Bronchial epithelial cell (primary cell): ENCODE measurements at regions not wholly inside any gene's neighbourhood (a gene's known extent, or its start where the extent isn't known, plus 50 kb on each side); places are given as distances from the start of the nearest gene placed in this dataset.

ENCODE experiments used
- DNase-seq: peaks from one replicate; pipeline ENCODE4 v3.0.0-alpha.2; 2010; ENCODE audit warnings: low read depth
- FAIRE-seq: peaks from 2 replicates; lab custom pipeline; 2011; peaks lifted over from hg19 to GRCh38; lab: Jason Lieb, UNC
- H3K27me3 ChIP-seq: 2 replicates; pipeline ENCODE4 v1.5.1; 2011; ENCODE audit warnings: low read length; ENCODE audit not compliant: control insufficient read depth, insufficient read depth
- H3K36me3 ChIP-seq: 2 replicates; pipeline ENCODE4 v1.5.1; 2011; ENCODE audit warnings: low read length; ENCODE audit not compliant: control insufficient read depth, insufficient read depth
- H3K4me3 ChIP-seq: 2 replicates; pipeline ENCODE4 v1.5.1; 2011; ENCODE audit warnings: mild to moderate bottlenecking, low read depth, low read length, control low read depth
- TF ChIP-seq, protein P1 (sequence below): IDR thresholded peaks from 2 replicates; pipeline ENCODE4 v1.5.1; 2011; ENCODE audit warnings: mild to moderate bottlenecking, moderate library complexity, low read length, control low read depth, inconsistent platforms; ENCODE audit not compliant: insufficient read depth, severe bottlenecking

DNA sequence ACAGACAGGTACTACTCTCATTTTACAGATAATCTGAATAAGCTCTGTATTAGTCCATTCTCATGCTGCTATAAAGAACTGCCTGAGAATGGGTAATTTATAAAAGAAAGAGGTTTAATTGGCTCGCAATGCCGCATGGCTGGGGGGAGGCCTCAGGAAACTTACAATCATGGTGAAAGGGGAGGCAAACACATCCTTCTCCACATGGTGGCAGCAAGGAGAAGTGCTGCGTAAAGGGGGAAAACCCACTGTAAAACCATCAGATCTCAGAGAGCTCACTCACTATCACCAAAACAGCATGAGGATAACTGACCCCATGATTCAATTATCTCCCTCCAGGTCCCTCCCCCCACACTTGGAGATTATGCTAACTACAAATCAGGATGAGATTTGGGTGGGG, 254.4 kb downstream of the KCNE4 start:
- H3K36me3 ChIP-seq, result no peaks in the 10 kb centered on the region
- no peaks in the 10 kb centered on the region for H3K27me3 ChIP-seq
- DNase-seq (peak; percentile 25), FAIRE-seq (no peak)
- TF ChIP-seq, protein P1, sequence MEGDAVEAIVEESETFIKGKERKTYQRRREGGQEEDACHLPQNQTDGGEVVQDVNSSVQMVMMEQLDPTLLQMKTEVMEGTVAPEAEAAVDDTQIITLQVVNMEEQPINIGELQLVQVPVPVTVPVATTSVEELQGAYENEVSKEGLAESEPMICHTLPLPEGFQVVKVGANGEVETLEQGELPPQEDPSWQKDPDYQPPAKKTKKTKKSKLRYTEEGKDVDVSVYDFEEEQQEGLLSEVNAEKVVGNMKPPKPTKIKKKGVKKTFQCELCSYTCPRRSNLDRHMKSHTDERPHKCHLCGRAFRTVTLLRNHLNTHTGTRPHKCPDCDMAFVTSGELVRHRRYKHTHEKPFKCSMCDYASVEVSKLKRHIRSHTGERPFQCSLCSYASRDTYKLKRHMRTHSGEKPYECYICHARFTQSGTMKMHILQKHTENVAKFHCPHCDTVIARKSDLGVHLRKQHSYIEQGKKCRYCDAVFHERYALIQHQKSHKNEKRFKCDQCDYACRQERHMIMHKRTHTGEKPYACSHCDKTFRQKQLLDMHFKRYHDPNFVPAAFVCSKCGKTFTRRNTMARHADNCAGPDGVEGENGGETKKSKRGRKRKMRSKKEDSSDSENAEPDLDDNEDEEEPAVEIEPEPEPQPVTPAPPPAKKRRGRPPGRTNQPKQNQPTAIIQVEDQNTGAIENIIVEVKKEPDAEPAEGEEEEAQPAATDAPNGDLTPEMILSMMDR, result peak; percentile 26
- H3K4me3 ChIP-seq, result no peak overlapping the region

GRCh38 chr2:223311889-223312680, 260.1 kb downstream of the KCNE4 start:
- DNase-seq (no peak), FAIRE-seq (no peak)
- TF ChIP-seq, protein P1, result no peak
- H3K36me3 ChIP-seq, result no peaks in the 10 kb centered on the region
- H3K4me3 ChIP-seq, result no peak overlapping the region
- no peaks in the 10 kb centered on the region for H3K27me3 ChIP-seq

DNA sequence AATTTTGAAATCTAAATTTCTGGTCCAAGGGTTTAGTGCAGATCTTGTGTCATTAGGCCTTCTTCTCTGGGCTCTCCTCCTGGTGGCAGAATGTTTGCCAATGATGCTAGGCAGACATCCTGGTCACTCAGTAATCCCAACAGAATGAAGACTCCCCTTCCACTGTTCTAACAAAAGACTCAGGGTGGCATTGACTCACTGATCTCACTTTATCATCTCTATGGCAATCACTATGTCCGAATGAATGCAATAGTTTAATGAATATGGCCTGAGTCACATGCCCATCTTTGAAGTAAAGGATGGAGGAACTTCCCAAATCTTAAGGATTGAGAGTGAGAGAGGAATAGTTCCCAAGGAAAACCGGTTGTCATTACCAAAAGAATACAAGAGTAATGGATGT, 261.1 kb downstream of the KCNE4 start:
- DNase-seq (no peak), FAIRE-seq (no peak)
- Histone ChIP-seq H3K4me3 (no peak overlapping the region), H3K27me3 (no peaks in the 10 kb centered on the region), H3K36me3 (no peaks in the 10 kb centered on the region)
- TF ChIP-seq, protein P1, result no peak

GRCh38 chr2:223314811-223315210, 262.8 kb downstream of the KCNE4 start:
- FAIRE-seq (no peak), DNase-seq (peak; percentile 18)

DNA sequence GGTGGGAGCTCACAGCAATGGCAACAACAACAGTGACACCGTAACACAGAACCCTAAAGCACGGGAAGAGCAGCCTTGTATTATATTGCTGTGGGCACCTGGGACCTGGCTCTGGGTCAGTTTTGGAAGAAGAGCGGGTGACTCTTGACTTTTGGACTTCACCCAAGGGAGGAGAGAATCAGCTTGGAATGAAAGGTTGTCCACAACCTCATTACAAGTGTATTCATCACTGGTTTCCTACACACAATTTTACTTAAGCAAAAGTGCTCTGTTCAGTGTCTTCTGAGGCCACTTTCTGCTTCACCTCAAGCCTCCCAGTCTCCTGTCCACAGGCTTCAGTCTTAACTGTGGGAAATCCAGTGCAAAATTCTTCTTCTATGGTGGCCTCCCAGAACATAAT, 263.8 kb downstream of the KCNE4 start:
- Histone ChIP-seq H3K4me3 (no peak overlapping the region), H3K36me3 (no peaks in the 10 kb centered on the region), H3K27me3 (no peaks in the 10 kb centered on the region)
- TF ChIP-seq, protein P1, result no peak
- FAIRE-seq, result peak; percentile 70
- no peak for DNase-seq

More at GRCh38 chr2:223314811-223315210, 262.8 kb downstream of the KCNE4 start:
- TF ChIP-seq, protein P1, result no peak
- Histone ChIP-seq H3K36me3 (no peaks in the 10 kb centered on the region), H3K27me3 (no peaks in the 10 kb centered on the region), H3K4me3 (no peak overlapping the region)
